ENCODE measurements at regions not wholly inside any gene's neighbourhood (a gene's known extent, or its start where the extent isn't known, plus 50 kb on each side); places are given as distances from the start of the nearest gene placed in this dataset.

DNA sequence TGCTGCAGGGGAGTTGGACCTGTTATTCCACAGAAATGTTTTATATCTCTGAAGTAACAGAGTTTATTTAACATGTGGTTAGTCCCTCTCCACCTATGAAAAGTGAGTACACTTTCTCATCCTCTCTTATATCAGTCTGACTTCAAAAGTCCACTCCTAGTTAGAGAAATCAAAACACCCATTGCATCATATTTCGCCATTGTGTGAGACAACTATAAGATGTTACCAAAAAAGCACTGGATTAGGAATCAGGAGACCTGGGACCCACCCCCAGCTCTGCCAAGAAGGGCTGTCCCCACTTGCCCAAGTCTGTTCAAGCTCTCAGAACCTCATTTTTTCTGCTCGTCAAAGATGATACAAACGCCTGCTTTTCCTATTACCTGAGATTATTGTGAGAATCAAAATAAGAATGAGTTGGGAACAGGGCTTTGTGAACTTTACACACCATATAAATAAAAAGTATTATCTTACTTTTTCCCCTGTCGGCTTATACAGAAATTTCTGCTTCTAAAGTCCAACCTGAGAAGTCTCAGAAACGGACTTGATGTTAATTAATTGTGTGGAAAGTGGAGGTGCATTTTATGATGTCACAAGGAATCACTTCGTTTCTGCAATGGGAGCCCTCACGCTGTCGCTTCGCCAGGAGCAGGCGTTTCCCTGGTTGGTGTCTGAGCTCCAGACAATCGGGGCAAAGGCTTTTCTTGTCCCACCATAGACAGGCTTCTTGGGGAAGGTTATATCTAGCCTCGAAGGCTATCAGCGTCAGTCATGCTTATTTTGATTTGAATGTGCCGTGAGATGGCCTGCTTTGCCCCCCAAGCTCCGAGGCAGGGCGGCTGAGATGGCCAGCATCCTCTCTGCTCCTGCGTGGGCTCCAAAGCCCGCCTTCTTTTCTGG, 89.6 kb upstream of the ZNF516 start:
- H3K4me1 ChIP-seq (ENCODE audit: insufficient read depth, low read length, severe bottlenecking) = no peaks in the 10 kb centered on the region
- H2AFZ ChIP-seq (ENCODE audit: low read length) = no peak overlapping the region
- H3K36me3 ChIP-seq (ENCODE audit: insufficient read depth, low read length) = no peaks in the 10 kb centered on the region
- H4K20me1 ChIP-seq (ENCODE audit: insufficient read depth, low read length) = no peaks in the 10 kb centered on the region
- no peaks in the 10 kb centered on the region for H3F3A ChIP-seq (ENCODE audit: insufficient read depth, low read length)
- H3K4me2 ChIP-seq (ENCODE audit: low read length) = no peak overlapping the region
- no peak overlapping the region for H3K27ac ChIP-seq (ENCODE audit: low read depth, low read length, poor library complexity, severe bottlenecking)
- H3K79me2 ChIP-seq (ENCODE audit: insufficient read depth, low read length) = no peaks in the 10 kb centered on the region
- H3K9me3 ChIP-seq (ENCODE audit: low read length) = no peaks in the 10 kb centered on the region
- no peak overlapping the region for H3K9ac ChIP-seq (ENCODE audit: low read length)
- no peaks in the 10 kb centered on the region for H3K9me2 ChIP-seq (ENCODE audit: low read depth, low read length)
- no peak overlapping the region for H3K4me3 ChIP-seq (ENCODE audit: low read depth, low read length, poor library complexity, severe bottlenecking)
- no peaks in the 10 kb centered on the region for H3K27me3 ChIP-seq (ENCODE audit: insufficient read depth, low read length)
- TF ChIP-seq, protein P1, sequence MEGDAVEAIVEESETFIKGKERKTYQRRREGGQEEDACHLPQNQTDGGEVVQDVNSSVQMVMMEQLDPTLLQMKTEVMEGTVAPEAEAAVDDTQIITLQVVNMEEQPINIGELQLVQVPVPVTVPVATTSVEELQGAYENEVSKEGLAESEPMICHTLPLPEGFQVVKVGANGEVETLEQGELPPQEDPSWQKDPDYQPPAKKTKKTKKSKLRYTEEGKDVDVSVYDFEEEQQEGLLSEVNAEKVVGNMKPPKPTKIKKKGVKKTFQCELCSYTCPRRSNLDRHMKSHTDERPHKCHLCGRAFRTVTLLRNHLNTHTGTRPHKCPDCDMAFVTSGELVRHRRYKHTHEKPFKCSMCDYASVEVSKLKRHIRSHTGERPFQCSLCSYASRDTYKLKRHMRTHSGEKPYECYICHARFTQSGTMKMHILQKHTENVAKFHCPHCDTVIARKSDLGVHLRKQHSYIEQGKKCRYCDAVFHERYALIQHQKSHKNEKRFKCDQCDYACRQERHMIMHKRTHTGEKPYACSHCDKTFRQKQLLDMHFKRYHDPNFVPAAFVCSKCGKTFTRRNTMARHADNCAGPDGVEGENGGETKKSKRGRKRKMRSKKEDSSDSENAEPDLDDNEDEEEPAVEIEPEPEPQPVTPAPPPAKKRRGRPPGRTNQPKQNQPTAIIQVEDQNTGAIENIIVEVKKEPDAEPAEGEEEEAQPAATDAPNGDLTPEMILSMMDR (IDR thresholded peaks at IDR 0.05; ENCODE audit: low read length) = no peak
- TF ChIP-seq EZH2 (IDR thresholded peaks at IDR 0.05; ENCODE audit: borderline replicate concordance, low read length) = no peak

- Histone ChIP-seq H3K4me2 (ENCODE audit: low read length) (no peak overlapping the region), H3K79me2 (ENCODE audit: insufficient read depth, low read length) (no peaks in the 10 kb centered on the region), H3K4me3 (ENCODE audit: low read depth, low read length, poor library complexity, severe bottlenecking) (no peak overlapping the region), H3F3A (ENCODE audit: insufficient read depth, low read length) (no peaks in the 10 kb centered on the region), H3K4me1 (ENCODE audit: insufficient read depth, low read length, severe bottlenecking) (no peaks in the 10 kb centered on the region), H3K27me3 (ENCODE audit: insufficient read depth, low read length) (no peaks in the 10 kb centered on the region), H3K36me3 (ENCODE audit: insufficient read depth, low read length) (no peaks in the 10 kb centered on the region), H3K9ac (ENCODE audit: low read length) (no peak overlapping the region), H4K20me1 (ENCODE audit: insufficient read depth, low read length) (no peaks in the 10 kb centered on the region), H3K27ac (ENCODE audit: low read depth, low read length, poor library complexity, severe bottlenecking) (no peak overlapping the region), H2AFZ (ENCODE audit: low read length) (no peak overlapping the region), H3K9me2 (ENCODE audit: low read depth, low read length) (no peaks in the 10 kb centered on the region), H3K9me3 (ENCODE audit: low read length) (no peaks in the 10 kb centered on the region)
- TF ChIP-seq, protein P1 (IDR thresholded peaks at IDR 0.05; ENCODE audit: low read length) = no peak
- TF ChIP-seq EZH2 (IDR thresholded peaks at IDR 0.05; ENCODE audit: borderline replicate concordance, low read length) = no peak
These were observed 86.2 kb upstream of the ZNF516 start for GRCh38 chr18:76581261-76581660.

DNA sequence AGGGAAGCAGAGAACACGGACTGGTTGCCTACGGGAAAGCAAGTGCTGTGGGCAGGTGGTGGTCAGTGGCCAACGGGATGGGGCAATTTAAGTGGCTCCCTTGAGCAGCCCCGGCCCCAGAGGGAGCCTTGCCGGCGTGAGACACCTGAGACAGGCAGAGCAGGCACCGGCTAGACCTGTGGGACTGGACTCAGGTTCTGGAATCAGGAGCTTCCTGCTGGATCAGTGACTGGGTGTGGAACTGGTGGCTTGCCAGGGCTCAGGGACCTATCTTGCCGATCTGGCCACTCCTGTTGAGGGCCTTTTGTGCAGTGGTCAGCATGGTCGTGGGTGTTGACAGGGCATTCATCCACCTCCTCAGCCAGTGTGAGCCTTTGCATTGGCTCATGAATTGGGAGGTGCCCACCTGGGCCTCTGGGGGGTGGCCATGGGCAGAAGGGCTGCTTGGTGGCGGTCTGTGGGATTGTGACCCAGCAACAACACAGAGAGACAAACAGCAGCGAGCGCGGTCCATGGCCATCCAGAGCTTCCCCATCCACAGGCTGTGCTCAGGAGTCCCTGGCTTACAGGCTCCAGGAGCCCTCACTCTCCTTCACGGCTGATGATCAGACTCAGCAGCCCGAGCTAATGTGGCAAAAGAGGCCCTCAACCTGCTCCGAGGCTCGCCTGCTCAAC, 85.4 kb upstream of the ZNF516 start:
- Histone ChIP-seq H3K9me3 (ENCODE audit: low read length) (no peaks in the 10 kb centered on the region), H3F3A (ENCODE audit: insufficient read depth, low read length) (no peaks in the 10 kb centered on the region), H3K27ac (ENCODE audit: low read depth, low read length, poor library complexity, severe bottlenecking) (no peak overlapping the region), H3K27me3 (ENCODE audit: insufficient read depth, low read length) (no peaks in the 10 kb centered on the region), H3K4me2 (ENCODE audit: low read length) (no peak overlapping the region), H3K4me1 (ENCODE audit: insufficient read depth, low read length, severe bottlenecking) (no peaks in the 10 kb centered on the region), H3K36me3 (ENCODE audit: insufficient read depth, low read length) (no peaks in the 10 kb centered on the region), H2AFZ (ENCODE audit: low read length) (no peak overlapping the region), H4K20me1 (ENCODE audit: insufficient read depth, low read length) (no peaks in the 10 kb centered on the region), H3K9ac (ENCODE audit: low read length) (no peak overlapping the region), H3K9me2 (ENCODE audit: low read depth, low read length) (no peaks in the 10 kb centered on the region), H3K79me2 (ENCODE audit: insufficient read depth, low read length) (no peaks in the 10 kb centered on the region), H3K4me3 (ENCODE audit: low read depth, low read length, poor library complexity, severe bottlenecking) (no peak overlapping the region)
- no peak for TF ChIP-seq EZH2 (IDR thresholded peaks at IDR 0.05; ENCODE audit: borderline replicate concordance, low read length)
- TF ChIP-seq, protein P1 (IDR thresholded peaks at IDR 0.05; ENCODE audit: low read length) = no peak
